ENCODE measurements at regions not wholly inside any gene's neighbourhood (a gene's known extent, or its start where the extent isn't known, plus 50 kb on each side); places are given as distances from the start of the nearest gene placed in this dataset.

DNA sequence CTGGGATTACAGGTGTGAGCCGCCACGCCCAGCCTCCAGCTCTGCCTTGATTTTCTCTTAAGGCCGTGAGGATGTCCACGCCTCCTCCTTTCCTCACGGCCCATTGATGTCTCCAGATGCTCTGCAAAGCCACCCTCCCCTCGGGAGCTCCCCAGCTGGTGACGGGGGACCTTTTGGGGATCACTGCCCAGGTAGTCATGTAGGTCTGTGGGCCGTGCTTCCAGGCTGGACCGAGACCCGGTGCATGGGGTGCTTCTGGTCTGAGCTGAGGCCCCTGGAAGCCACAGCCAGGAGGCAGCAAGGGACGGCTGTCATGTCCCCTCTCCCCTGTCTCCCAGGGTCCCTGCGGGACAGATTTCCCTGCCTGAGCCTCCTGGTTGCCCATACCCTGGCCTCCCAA is 277.8 kb downstream of the SEC14L1 start:
- TF ChIP-seq, protein P1, sequence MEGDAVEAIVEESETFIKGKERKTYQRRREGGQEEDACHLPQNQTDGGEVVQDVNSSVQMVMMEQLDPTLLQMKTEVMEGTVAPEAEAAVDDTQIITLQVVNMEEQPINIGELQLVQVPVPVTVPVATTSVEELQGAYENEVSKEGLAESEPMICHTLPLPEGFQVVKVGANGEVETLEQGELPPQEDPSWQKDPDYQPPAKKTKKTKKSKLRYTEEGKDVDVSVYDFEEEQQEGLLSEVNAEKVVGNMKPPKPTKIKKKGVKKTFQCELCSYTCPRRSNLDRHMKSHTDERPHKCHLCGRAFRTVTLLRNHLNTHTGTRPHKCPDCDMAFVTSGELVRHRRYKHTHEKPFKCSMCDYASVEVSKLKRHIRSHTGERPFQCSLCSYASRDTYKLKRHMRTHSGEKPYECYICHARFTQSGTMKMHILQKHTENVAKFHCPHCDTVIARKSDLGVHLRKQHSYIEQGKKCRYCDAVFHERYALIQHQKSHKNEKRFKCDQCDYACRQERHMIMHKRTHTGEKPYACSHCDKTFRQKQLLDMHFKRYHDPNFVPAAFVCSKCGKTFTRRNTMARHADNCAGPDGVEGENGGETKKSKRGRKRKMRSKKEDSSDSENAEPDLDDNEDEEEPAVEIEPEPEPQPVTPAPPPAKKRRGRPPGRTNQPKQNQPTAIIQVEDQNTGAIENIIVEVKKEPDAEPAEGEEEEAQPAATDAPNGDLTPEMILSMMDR (conservative IDR thresholded peaks at IDR 0.05 in 1 of 2, IDR thresholded peaks at IDR 0.05 in 1 of 2; ENCODE audit: low read depth in 1 of 2, low read length in 2 of 2) = no peak
- no peak for TF ChIP-seq EZH2 (IDR thresholded peaks at IDR 0.05; ENCODE audit: low read length, missing control alignments)
